GM12878 (cell line): ENCODE measurements at regions not wholly inside any gene's neighbourhood (a gene's known extent, or its start where the extent isn't known, plus 50 kb on each side); places are given as distances from the start of the nearest gene placed in this dataset.

ENCODE experiments used
- CTCF ChIP-seq, 3 experiments: IDR thresholded peaks in 2 of 3; conservative IDR thresholded peaks in 1 of 3; 2 replicates each; pipeline ENCODE4 v1.5.1; 2011; ENCODE audit warnings: low read depth in 3 of 3, low read length in 3 of 3, mild to moderate bottlenecking in 3 of 3, control low read depth in 2 of 3, moderate library complexity in 2 of 3, inconsistent platforms in 1 of 3, mixed read lengths in 1 of 3; ENCODE audit not compliant: control insufficient read depth in 2 of 3, insufficient read depth in 1 of 3; ENCODE audit errors: extremely low read depth in 1 of 3
- EP300 ChIP-seq, 2 experiments: fragments of 150-350 bp in 1 of 2; IDR thresholded peaks; 2 replicates each; pipeline ENCODE4 v1.6.1; 2011 to 2012; ENCODE audit warnings: low read depth in 2 of 2, low read length in 2 of 2, borderline replicate concordance in 1 of 2, improper control_type of control experiment in 1 of 2, inconsistent platforms in 1 of 2; ENCODE audit not compliant: control insufficient read depth in 1 of 2
- EZH2 ChIP-seq: IDR thresholded peaks from 2 replicates; pipeline ENCODE4 v1.6.1; 2012; ENCODE audit warnings: low read depth, mild to moderate bottlenecking, control low read depth, inconsistent platforms, low read length, borderline replicate concordance; ENCODE audit not compliant: control insufficient read depth
- FOXM1 ChIP-seq: IDR thresholded peaks from 2 replicates; pipeline ENCODE4 v1.6.1; 2012; ENCODE audit warnings: low read depth, mild to moderate bottlenecking, inconsistent platforms, low read length, moderate library complexity
- HDGF ChIP-seq: fragments of 450-650 bp; IDR thresholded peaks from 2 replicates; pipeline ENCODE4 v1.6.1; 2016; ENCODE audit warnings: antibody characterized with exemption
- MTA3 ChIP-seq: IDR thresholded peaks from 2 replicates; pipeline ENCODE4 v1.6.1; 2012; ENCODE audit warnings: low read length, inconsistent platforms, borderline replicate concordance
- POLR2AphosphoS5 ChIP-seq: IDR thresholded peaks from 2 replicates; pipeline ENCODE4 v1.6.1; 2011; ENCODE audit warnings: mild to moderate bottlenecking, low read length, inconsistent platforms
- RAD21 ChIP-seq: IDR thresholded peaks from 2 replicates; pipeline ENCODE4 v1.6.1; 2011; ENCODE audit warnings: mild to moderate bottlenecking, low read depth, low read length, moderate library complexity; ENCODE audit not compliant: insufficient read depth
- SUPT20H ChIP-seq: IDR thresholded peaks from 2 replicates; pipeline ENCODE4 v1.6.1; 2011; ENCODE audit warnings: low read depth, mild to moderate bottlenecking, low read length, moderate library complexity, borderline replicate concordance; ENCODE audit not compliant: control insufficient read depth
- TCF12 ChIP-seq: IDR thresholded peaks from 2 replicates; pipeline ENCODE4 v1.6.1; 2011; ENCODE audit warnings: low read depth, mild to moderate bottlenecking, low read length

DNA sequence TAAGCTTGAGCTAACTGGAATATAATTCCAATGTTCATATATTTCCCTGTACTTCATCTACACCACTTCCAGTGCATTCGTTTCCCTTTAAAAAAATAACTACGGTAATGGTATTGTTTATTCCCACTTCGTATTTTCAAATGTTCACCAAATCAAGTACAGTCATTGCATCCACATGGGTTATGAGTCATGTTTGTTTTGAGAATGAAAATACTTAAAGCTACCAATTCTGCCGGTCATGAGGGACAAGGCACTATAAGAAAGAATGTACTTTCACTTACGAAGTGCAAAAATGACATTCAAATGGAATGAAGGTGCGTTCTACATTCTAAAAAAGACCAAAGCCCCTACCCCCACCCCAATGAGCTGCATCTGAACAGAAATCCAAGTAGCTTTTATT, 174.4 kb upstream of the FGF13 start:
- TF ChIP-seq FOXM1 (no peak), EZH2 (no peak), SUPT20H (no peak), TCF12 (no peak), CTCF (IDR thresholded peaks at IDR 0.05 in 2 of 3, conservative IDR thresholded peaks at IDR 0.05 in 1 of 3; ENCODE audit: control insufficient read depth in 2 of 3, extremely low read depth in 1 of 3, insufficient read depth in 1 of 3, low read depth in 3 of 3, low read length in 3 of 3) (no peak), EP300 (IDR thresholded peaks at IDR 0.05; ENCODE audit: borderline replicate concordance in 1 of 2, control insufficient read depth in 1 of 2, low read depth in 2 of 2, low read length in 2 of 2) (no peak), HDGF (no peak), MTA3 (no peak), POLR2AphosphoS5 (no peak), RAD21 (no peak)
